Right ventricle myocardium inferior (tissue), 1 donor: ENCODE measurements at regions not wholly inside any gene's neighbourhood (a gene's known extent, or its start where the extent isn't known, plus 50 kb on each side); places are given as distances from the start of the nearest gene placed in this dataset.

Experiments
- ATAC-seq: fragments of 200-7000 bp; cut with Tn5 transposase; one replicate; pipeline ENCODE4 v1.9.1; 2020; ENCODE audit warnings: mild to moderate bottlenecking, moderate library complexity
- DNase-seq: peaks from one replicate; pipeline ENCODE4 v3.0.0; 2021; ENCODE audit errors: missing footprints
- intact Hi-C: fragments of 100-400 bp; cut with DNase I; formaldehyde crosslinking; loops from one replicate; pipeline ENCODE4 v1.11.0; 2022
- donor health status: DM: no; HTN: yes; CAD: no; lungs with severe emphysema.

DNA sequence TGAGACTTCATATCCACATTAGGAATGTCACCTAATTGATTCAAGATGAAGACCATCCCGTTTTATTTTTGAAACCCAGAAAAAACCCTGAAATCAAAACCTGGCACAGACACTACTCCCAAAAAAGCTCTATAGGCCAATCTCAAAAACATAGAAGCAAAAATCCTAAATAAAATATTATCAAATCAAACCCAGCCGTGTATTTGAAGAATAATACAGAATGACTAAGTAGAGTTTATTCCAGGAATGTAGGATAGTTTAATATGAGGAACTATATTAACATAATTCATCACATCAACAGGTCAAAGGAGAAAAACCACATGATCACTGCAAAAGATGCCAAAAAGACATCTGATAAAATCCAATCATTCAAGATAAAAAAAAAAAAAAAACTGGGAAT lies 167.1 kb downstream of the ACTL7B start:
- intact Hi-C loops, result no loop called here
- ATAC-seq, result no peak
- DNase-seq, result no peak

DNA sequence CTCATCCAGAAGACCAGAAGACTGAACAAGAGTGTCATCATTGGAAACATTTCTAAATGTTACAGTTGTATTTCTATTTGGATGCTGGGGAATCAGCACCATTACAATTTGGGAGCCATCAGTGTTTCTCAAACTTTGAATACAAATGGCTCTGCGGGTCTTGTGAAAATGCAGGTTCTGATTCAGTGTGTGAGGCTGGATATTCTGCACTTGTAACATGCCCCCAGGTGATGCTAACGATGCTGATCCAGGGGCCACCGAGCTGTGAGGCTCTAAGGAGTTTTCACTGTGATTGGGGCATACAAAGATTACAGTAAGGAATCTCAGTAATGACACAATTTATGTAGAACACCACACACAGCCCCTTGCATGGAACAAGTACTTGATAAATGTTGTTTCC lies 167.7 kb downstream of the ACTL7B start:
- intact Hi-C loops, result no loop called here
- ATAC-seq, result no peak
- no peak for DNase-seq

- no peak for DNase-seq
- no peak for ATAC-seq
- intact Hi-C loops, result no loop called here
Observed at GRCh38 chr9:108687006-108687987, 168.5 kb downstream of the ACTL7B start.

DNA sequence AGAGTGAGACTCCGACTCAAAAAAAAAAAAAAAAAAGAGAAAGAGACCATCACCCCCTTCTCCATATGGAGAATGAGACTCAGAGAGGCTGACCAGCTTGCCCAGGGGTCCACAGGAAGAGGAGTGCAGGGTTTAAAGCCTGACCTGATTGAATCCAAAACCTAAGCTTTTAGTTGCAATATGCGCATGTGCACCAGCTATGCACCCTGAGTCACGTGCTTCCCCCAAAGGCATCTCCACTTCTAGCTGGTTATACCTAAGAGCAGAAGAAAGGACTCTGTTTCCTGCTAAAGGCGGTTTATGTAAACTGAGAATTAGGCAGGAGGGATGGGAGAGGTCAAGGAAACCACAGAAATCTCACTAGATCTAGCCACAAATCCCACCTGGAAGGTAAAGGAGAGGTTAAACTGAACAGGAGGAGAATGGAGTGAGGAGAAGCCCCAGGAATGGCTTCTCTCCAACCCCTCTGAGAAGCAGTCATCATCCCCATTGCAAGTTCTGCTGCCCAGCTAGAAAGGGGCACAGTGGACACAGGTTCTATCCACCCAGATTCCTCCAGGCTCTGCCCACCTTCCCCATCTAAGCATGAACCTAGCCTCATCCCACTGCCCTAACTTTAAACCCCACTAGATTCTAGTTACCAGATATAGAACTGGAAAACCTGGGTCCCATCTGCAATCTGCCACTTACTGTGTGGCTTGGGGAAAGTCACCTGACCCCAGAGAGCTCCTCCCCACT lies 171.3 kb downstream of the ACTL7B start:
- intact Hi-C loops, result no loop called here

GRCh38 chr9:108683245-108683644 lies 172.5 kb downstream of the ACTL7B start:
- DNase-seq (no peak), ATAC-seq (no peak)
- intact Hi-C loops, result no loop called here

More for the DNA sequence above, 171.3 kb downstream of the ACTL7B start:
- DNase-seq, result no peak
- ATAC-seq, result no peak

DNA sequence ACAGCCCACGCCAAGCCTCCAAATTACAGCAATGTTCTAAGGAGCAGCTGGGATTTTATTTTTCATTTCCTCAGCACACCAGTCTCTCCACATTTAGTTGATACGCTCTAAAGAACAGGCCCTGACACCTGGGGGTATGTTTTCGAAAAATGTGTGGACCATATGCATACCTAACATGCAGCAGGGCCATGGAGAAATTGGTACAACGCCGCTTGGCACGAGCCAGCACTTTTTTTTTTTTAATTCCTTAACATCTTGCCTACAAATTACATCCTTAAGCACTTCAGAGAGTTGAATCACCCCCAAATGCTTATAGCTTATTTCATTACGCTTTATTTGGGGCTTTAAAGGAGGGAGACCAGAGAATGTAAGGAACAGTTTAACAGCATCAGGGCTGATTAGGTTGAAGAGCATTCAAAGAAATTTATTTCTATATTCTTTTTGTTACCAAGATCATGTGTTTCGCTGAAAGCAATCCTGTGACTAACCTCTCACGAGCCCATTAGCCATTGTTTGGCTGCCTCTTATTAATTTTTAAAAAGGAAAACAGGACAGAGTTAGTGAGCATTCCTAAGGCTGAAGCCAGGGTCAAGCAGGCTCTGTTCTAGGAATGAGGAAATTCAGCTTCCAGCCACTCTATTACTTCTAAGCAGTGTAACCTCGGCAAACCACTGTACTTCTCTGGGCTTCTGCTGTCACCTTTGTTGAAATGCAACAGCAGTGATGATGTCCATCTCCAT lies 173.8 kb downstream of the ACTL7B start:
- ATAC-seq, result no peak
- DNase-seq, result no peak
- intact Hi-C loops, result no loop called here

DNA sequence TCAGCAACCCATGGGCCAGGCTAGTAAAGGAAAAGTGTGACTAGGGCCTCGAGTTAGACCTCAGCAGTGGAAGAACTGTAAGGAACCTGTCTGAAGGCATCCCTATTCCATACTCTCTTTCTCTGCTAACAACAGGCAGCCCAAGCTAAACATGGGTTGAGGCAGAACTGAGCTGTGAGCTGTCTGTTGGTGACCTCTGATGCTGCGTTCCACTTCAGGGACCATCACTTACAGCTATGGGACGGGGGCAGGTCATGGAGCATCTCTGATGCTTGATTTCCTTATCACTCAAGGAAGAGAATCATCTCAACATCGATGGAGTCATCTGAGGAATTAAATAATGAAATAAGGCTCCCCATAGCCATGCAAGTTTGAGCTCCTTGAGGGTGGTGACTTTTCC lies 174.8 kb downstream of the ACTL7B start:
- ATAC-seq (no peak), DNase-seq (no peak)
- intact Hi-C loops, result no loop called here

GRCh38 chr9:108677776-108678175 lies 178.0 kb downstream of the ACTL7B start:
- no peak for DNase-seq
- ATAC-seq, result no peak
- intact Hi-C loops, result no loop called here

GRCh38 chr9:108676355-108676754 lies 179.4 kb downstream of the ACTL7B start:
- ATAC-seq (no peak), DNase-seq (no peak)
- intact Hi-C loops, result no loop called here

- ATAC-seq, result no peak
- no peak for DNase-seq
- intact Hi-C loops, result no loop called here
Observed at GRCh38 chr9:108675708-108676107, 180.1 kb downstream of the ACTL7B start.

DNA sequence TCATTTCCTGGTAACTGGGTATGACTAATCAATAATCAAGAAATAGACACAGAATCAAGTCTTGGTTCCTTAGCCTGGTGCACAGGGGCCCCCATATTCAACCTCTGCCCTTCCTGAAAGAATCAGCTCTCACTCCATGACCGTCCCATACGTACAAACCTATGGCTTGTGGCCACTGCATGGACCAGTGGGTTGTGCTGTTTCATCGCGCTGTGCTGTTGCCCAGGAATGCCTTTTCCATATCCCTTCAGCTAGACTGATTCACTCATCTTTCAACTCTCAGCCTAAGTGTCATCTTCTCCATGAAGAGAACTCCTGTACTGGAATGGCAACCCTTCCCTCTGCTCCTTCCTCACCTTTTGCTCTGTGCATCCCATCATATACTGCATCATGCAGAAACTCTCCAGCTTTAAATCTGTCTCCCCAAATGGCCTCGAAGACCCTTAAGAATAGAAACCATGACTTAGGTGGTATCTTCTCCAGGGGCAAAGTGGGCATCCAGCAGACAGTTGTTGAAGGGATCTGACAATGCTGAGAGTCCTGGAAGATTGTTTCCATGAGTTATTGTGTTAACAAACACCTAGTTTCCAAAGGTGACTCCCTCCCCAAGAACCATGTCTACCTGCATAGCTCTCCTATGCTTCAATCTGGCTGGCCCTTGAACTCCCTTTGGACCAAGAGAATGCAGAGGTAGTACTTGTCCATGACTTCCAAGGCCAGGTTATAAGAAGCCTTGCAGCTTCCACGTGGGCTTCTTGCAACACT lies 180.8 kb downstream of the ACTL7B start:
- ATAC-seq, result no peak
- no peak for DNase-seq
- intact Hi-C loops, result no loop called here

GRCh38 chr9:108673386-108673785 lies 182.4 kb downstream of the ACTL7B start:
- DNase-seq (no peak), ATAC-seq (no peak)
- intact Hi-C loops, result no loop called here

GRCh38 chr9:108672475-108673190 lies 183.2 kb downstream of the ACTL7B start:
- ATAC-seq (no peak), DNase-seq (no peak)
- intact Hi-C loops, result no loop called here

GRCh38 chr9:108671794-108672193 lies 184.0 kb downstream of the ACTL7B start:
- no peak for ATAC-seq
- intact Hi-C loops, result no loop called here

DNA sequence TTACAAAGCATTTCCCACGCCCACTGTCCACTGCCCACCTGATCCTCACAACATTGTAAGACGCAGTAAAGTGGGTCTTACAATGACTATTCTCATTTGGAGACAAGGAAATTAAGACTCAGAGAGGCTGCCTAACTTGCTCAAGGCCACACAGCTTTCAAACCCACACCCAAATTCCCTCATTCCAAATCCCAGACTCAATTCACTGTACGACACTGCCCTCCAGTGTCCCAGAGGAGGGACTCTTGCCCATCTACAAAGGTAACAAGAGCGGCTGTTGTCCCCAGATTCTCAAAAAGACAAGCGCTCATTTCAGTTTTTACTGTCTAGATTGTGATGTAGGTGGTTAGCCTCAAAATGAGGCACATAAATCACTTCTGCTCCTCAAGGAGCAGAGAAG lies 184.6 kb downstream of the ACTL7B start:
- intact Hi-C loops, result no loop called here
- DNase-seq, result no peak
- ATAC-seq, result no peak

More at GRCh38 chr9:108671794-108672193, 184.0 kb downstream of the ACTL7B start:
- no peak for DNase-seq

DNA sequence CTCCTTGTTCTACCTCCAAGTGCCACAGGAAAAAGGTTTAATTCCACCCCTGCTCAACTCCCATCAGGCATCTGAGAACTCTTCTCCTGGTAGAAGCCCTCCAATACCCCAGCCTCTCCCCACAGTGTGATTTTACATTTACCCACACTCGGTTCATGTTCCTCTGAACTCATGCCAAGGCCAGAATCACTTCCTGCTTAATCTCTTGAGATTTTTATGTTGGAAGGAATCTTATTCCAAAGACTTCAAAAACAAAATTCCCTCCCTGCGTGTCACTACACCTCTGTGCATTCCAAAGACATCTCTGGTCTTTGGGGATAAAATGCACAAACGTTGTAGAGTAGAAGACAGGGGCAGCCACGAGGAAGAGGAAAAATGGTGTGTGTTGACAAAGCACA lies 186.8 kb downstream of the ACTL7B start:
- intact Hi-C loops, result no loop called here
- DNase-seq (no peak), ATAC-seq (no peak)

DNA sequence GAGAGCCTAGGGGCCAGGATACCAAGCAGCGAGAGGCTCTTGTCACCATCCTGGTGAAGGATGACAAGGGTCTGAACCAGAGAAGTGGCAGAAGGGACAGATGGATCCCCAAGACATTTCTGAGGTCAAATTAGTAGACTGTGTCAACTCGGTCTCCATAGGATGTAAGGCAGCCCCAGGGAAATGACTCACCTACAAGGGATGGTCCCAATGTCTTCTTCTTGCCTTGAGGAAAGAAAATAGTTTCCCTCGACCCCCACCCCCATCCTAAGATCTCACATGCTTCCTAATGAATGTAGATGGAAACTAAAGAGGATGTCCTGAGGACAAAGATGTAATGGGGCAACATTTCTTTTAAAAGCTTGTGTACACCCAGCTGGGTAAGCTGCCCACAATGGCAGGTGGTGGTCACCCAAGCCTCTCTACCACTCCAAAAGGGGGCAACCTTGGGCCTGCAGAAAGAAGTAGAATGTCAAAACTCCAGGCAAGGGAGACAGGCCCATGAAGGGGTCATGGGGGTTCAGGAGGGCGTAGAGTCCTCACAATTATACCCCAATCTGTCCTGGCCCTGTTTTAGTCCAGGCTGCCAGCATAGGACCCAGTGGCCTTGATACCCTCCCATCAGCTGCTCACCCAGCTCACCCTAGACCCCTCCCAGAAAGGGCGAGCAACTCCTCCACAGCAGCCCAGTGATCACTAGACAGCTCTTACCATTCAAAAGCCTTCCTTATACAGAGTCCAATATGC lies 187.4 kb downstream of the ACTL7B start:
- no peak for DNase-seq
- ATAC-seq, result no peak
- intact Hi-C loops, result no loop called here
